GM13976 (cell line): ENCODE measurements at regions not wholly inside any gene's neighbourhood (a gene's known extent, or its start where the extent isn't known, plus 50 kb on each side); places are given as distances from the start of the nearest gene placed in this dataset.
"Not testable (repeated sequence)": the region's sequence is repeated elsewhere in the genome, so short reads cannot be mapped to it uniquely, and the experiment has no call there.

Experiments
- DNase-seq: peaks from one replicate; pipeline ENCODE4 v3.0.0; 2012; ENCODE audit warnings: low spot score
- CTCF ChIP-seq: IDR thresholded peaks from 2 replicates; pipeline ENCODE4 v1.5.1; 2012; ENCODE audit warnings: borderline replicate concordance, mild to moderate bottlenecking; ENCODE audit not compliant: insufficient read depth; ENCODE audit errors: extremely low read depth, missing control alignments, control extremely low read depth
- in situ Hi-C: fragments of 300-500 bp; cut with MboI; formaldehyde crosslinking; loops from one replicate; pipeline ENCODE4 v1.12.0; 2022; ENCODE audit warnings: low sequenced_read_pairs, mixed read lengths, inconsistent platforms; ENCODE audit not compliant: unreplicated experiment

DNA sequence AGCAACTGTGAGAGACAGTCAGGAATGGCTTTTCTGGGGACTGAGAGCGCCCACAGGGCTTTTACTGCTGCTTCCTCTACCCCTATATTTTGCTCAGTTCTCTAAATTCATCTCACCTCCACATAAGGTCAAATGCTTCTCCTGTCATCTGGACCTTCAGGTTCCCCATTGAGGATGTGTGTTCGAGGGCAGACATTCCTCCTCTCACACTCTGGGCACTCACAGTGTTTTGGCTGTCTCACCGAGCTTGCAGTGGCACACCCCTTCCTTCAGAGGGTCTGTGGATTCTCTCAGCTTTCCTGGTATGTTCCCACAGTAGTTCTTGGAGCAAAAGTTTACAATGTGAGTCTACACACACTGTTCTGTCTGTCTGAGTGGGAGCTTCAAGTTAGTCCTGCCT is 127.8 kb upstream of the GLRA1 start:
- TF ChIP-seq CTCF, result no peak
- in situ Hi-C loops, result no loop called here
- no peak for DNase-seq

- DNase-seq, result no peak
- in situ Hi-C loops, result no loop called here
- TF ChIP-seq CTCF, result no peak
Measured at GRCh38 chr5:152051499-152052454, 127.1 kb upstream of the GLRA1 start.

DNA sequence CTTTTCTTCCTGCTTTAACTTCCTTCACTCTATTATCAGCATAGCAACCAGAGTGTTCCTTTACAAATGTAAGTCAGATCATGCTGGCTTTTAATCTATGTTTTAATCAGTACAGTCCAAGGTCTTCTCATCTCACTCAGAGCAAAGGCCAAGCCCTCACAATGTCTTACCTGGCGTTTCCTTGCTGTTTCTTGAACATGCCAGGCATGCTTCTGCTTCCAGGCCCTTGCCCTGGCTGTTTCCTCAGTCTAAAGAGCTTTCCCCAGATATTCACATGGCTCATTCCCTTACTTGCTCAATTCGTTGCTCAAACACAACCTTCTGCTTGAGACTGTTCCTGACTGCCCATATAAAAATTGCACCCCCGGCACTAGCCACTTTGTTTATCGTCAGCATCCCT is 121.7 kb upstream of the GLRA1 start:
- in situ Hi-C loops, result no loop called here
- DNase-seq, result no peak
- TF ChIP-seq CTCF, result no peak

DNA sequence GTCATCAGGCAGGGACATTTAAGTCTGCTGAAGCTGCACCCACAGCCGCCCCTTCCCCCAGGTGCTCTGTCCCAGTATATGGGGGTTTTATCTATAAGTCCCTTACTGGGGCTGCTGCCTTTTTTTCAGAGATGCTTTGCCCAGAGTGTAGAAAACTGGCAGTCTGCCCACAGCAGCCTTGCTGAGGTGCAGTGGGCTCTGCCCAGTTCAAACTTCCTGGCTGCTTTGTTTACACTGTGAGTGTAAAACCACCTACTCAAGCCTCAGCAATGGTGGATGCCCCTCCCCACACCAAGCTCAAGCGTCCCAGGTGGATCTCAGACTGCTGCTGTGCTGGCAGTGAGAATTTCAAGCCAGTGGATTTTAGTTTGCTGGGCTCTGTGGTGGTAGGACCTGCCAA is 114.2 kb upstream of the GLRA1 start:
- DNase-seq, in situ Hi-C loops: not testable (repeated sequence)

- in situ Hi-C loops, DNase-seq: not testable (repeated sequence)
Measured at GRCh38 chr5:152026328-152027024, 101.8 kb upstream of the GLRA1 start.

DNA sequence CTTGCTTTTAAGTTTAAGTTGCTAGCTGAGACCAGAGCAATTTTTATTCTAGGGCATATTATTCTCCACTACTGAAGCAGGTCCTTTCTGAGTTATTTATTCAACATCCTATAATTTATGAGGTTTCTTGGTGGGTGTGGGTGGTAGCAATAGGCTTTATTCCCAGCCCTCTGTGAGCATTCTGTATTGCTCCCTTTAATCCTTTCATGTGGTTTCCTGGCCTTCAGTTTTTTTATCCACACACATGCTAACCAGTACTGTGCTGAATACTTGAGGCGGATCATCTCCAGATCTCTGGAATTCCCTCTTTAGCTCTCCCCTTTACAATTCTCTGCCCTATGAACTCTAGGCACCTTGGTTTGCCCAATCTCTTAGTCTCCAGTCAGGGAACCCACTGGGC is 91.8 kb upstream of the GLRA1 start:
- in situ Hi-C loops, result no loop called here
- no peak for DNase-seq
- no peak for TF ChIP-seq CTCF

DNA sequence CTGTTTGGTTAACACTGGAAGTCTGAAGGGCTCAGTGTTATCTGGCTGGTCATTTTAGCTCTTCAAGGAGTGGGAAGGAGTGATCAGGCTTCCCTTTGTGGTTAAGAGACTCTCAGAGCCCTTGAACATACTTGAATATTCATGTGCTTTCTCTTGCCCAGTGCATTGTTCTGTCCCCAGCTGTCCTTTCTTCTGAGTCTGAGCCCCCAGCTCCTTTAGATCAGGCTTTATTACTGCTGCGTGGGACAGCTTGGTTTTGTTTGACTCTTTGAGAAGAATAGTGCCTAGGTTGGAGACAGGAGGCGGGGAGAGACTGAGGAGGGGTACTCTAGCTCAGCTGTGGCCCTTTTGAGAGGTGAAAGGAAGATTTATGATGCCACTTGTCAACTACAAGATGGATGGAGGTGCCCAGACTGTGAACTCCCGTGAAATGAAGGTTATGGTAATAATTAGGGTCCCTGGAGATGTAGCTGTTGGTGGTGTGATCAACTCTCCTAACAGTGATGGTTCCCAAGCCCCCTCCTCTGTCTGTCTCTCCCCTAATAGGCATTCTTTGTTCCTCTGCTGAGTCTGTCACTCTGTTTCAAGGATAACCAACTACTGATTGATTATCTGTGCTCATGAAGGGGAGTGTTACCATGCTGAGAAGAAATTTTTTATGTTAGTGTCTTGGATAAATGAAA is 83.1 kb upstream of the GLRA1 start:
- no peak for DNase-seq
- TF ChIP-seq CTCF, result no peak
- in situ Hi-C loops, result no loop called here
